ENCODE measurements at regions not wholly inside any gene's neighbourhood (a gene's known extent, or its start where the extent isn't known, plus 50 kb on each side); places are given as distances from the start of the nearest gene placed in this dataset.

DNA sequence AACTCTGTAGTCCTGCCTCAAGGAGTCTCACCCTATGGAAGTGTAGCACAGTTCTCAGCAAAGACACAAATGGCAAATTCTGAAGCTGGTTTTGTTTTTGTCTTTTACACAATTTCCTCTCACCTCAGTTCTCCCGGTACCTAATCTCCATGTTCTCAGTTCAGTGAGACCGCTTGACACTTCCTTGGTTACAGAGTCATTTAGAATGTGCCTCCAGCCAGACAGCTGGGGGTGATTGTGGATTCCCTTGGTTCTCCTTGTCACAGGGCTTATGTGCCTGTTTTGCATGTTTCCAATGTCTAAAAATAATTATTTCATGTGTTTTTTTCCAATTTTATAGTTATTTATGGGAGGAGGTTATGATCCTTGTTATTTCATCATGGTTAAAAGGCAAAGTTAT lies 379.5 kb upstream of the MAP2 start:
- Histone ChIP-seq H2AFZ (ENCODE audit: low read depth, low read length) (no peak overlapping the region), H3K9me2 (ENCODE audit: insufficient read depth, low read length) (no peaks in the 10 kb centered on the region), H3K36me3 (ENCODE audit: insufficient read depth, low read length) (no peaks in the 10 kb centered on the region), H3K9me3 (ENCODE audit: low read length) (no peaks in the 10 kb centered on the region), H4K20me1 (ENCODE audit: insufficient read depth) (no peaks in the 10 kb centered on the region), H3F3A (ENCODE audit: insufficient read depth, low read length, poor library complexity, severe bottlenecking) (no peaks in the 10 kb centered on the region), H3K4me3 (ENCODE audit: low read length) (no peak overlapping the region), H3K27ac (ENCODE audit: low read length) (no peak overlapping the region), H3K9ac (ENCODE audit: low read length) (no peak overlapping the region), H3K4me2 (ENCODE audit: low read length) (no peak overlapping the region), H3K79me2 (replicated peaks; ENCODE audit: insufficient read depth, low read length) (no peaks in the 10 kb centered on the region), H3K27me3 (ENCODE audit: insufficient read depth, low read depth, low read length) (no peaks in the 10 kb centered on the region)
- TF ChIP-seq MXI1 (conservative IDR thresholded peaks at IDR 0.05; ENCODE audit: poor library complexity, severe bottlenecking): no peak
- TF ChIP-seq, protein P1, sequence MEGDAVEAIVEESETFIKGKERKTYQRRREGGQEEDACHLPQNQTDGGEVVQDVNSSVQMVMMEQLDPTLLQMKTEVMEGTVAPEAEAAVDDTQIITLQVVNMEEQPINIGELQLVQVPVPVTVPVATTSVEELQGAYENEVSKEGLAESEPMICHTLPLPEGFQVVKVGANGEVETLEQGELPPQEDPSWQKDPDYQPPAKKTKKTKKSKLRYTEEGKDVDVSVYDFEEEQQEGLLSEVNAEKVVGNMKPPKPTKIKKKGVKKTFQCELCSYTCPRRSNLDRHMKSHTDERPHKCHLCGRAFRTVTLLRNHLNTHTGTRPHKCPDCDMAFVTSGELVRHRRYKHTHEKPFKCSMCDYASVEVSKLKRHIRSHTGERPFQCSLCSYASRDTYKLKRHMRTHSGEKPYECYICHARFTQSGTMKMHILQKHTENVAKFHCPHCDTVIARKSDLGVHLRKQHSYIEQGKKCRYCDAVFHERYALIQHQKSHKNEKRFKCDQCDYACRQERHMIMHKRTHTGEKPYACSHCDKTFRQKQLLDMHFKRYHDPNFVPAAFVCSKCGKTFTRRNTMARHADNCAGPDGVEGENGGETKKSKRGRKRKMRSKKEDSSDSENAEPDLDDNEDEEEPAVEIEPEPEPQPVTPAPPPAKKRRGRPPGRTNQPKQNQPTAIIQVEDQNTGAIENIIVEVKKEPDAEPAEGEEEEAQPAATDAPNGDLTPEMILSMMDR (IDR thresholded peaks at IDR 0.05; ENCODE audit: poor library complexity, severe bottlenecking): no peak
- TF ChIP-seq EP300 (conservative IDR thresholded peaks at IDR 0.05; ENCODE audit: poor library complexity, severe bottlenecking): no peak
- TF ChIP-seq RAD21 (conservative IDR thresholded peaks at IDR 0.05): no peak
- no peak for TF ChIP-seq TAF1 (IDR thresholded peaks at IDR 0.05; ENCODE audit: low read depth)
- no peak for TF ChIP-seq SMC3 (conservative IDR thresholded peaks at IDR 0.05; ENCODE audit: poor library complexity)
- TF ChIP-seq EZH2 (IDR thresholded peaks at IDR 0.05; ENCODE audit: borderline replicate concordance, insufficient read depth, low read length, poor library complexity, severe bottlenecking): no peak
- no peak for TF ChIP-seq POLR2AphosphoS5 (IDR thresholded peaks at IDR 0.05)
- TF ChIP-seq, protein P2, sequence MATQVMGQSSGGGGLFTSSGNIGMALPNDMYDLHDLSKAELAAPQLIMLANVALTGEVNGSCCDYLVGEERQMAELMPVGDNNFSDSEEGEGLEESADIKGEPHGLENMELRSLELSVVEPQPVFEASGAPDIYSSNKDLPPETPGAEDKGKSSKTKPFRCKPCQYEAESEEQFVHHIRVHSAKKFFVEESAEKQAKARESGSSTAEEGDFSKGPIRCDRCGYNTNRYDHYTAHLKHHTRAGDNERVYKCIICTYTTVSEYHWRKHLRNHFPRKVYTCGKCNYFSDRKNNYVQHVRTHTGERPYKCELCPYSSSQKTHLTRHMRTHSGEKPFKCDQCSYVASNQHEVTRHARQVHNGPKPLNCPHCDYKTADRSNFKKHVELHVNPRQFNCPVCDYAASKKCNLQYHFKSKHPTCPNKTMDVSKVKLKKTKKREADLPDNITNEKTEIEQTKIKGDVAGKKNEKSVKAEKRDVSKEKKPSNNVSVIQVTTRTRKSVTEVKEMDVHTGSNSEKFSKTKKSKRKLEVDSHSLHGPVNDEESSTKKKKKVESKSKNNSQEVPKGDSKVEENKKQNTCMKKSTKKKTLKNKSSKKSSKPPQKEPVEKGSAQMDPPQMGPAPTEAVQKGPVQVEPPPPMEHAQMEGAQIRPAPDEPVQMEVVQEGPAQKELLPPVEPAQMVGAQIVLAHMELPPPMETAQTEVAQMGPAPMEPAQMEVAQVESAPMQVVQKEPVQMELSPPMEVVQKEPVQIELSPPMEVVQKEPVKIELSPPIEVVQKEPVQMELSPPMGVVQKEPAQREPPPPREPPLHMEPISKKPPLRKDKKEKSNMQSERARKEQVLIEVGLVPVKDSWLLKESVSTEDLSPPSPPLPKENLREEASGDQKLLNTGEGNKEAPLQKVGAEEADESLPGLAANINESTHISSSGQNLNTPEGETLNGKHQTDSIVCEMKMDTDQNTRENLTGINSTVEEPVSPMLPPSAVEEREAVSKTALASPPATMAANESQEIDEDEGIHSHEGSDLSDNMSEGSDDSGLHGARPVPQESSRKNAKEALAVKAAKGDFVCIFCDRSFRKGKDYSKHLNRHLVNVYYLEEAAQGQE (IDR thresholded peaks at IDR 0.05; ENCODE audit: borderline replicate concordance): no peak

DNA sequence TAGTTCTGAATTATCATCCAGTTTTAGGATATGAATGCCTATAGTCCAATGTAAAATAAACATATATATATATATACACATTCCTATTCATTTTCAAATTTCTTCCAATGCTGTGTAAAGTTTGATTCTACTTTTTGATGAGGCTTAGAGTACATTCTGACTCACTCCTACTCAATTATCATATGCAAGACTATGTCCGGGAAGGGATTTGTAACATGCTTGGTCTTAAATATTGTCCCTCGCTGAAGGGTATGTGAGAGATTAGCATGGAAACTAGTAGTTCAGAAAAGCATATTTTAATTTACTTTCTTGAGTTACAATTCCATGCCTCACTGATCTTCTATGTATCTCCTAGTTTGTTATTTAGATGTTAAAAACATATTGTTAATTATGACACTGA lies 377.7 kb upstream of the MAP2 start:
- no peak overlapping the region for H3K4me3 ChIP-seq (ENCODE audit: low read length)
- H3K27ac ChIP-seq (ENCODE audit: low read length): no peak overlapping the region
- no peaks in the 10 kb centered on the region for H3K9me2 ChIP-seq (ENCODE audit: insufficient read depth, low read length)
- H3K9me3 ChIP-seq (ENCODE audit: low read length): no peaks in the 10 kb centered on the region
- no peaks in the 10 kb centered on the region for H3K79me2 ChIP-seq (replicated peaks; ENCODE audit: insufficient read depth, low read length)
- no peaks in the 10 kb centered on the region for H3K27me3 ChIP-seq (ENCODE audit: insufficient read depth, low read depth, low read length)
- H3F3A ChIP-seq (ENCODE audit: insufficient read depth, low read length, poor library complexity, severe bottlenecking): no peaks in the 10 kb centered on the region
- H3K36me3 ChIP-seq (ENCODE audit: insufficient read depth, low read length): no peaks in the 10 kb centered on the region
- H2AFZ ChIP-seq (ENCODE audit: low read depth, low read length): no peak overlapping the region
- H4K20me1 ChIP-seq (ENCODE audit: insufficient read depth): no peaks in the 10 kb centered on the region
- H3K9ac ChIP-seq (ENCODE audit: low read length): no peak overlapping the region
- TF ChIP-seq POLR2AphosphoS5 (IDR thresholded peaks at IDR 0.05): no peak
- no peak for TF ChIP-seq EZH2 (IDR thresholded peaks at IDR 0.05; ENCODE audit: borderline replicate concordance, insufficient read depth, low read length, poor library complexity, severe bottlenecking)
- no peak for TF ChIP-seq RAD21 (conservative IDR thresholded peaks at IDR 0.05)
- TF ChIP-seq EP300 (conservative IDR thresholded peaks at IDR 0.05; ENCODE audit: poor library complexity, severe bottlenecking): no peak
- TF ChIP-seq, protein P2 (IDR thresholded peaks at IDR 0.05; ENCODE audit: borderline replicate concordance): no peak
- H3K4me2 ChIP-seq (ENCODE audit: low read length): no peak overlapping the region
